Ishikawa (cell line): ENCODE measurements at regions not wholly inside any gene's neighbourhood (a gene's known extent, or its start where the extent isn't known, plus 50 kb on each side); places are given as distances from the start of the nearest gene placed in this dataset.

Experiments used
- CEBPB ChIP-seq: IDR thresholded peaks from 2 replicates; pipeline ENCODE4 v1.6.1; 2012
- CREB1 ChIP-seq: IDR thresholded peaks from 2 replicates; pipeline ENCODE4 v1.6.1; 2012; ENCODE audit warnings: low read depth
- EGR1 ChIP-seq: IDR thresholded peaks from 2 replicates; pipeline ENCODE4 v1.6.1; 2012
- EP300 ChIP-seq: IDR thresholded peaks from 2 replicates; pipeline ENCODE4 v1.6.1; 2012; ENCODE audit warnings: borderline replicate concordance
- FOXM1 ChIP-seq: IDR thresholded peaks from 2 replicates; pipeline ENCODE4 v1.6.1; 2012; ENCODE audit warnings: low read depth, borderline replicate concordance
- MAX ChIP-seq: IDR thresholded peaks from 2 replicates; pipeline ENCODE4 v1.6.1; 2012
- NFIC ChIP-seq: IDR thresholded peaks from 2 replicates; pipeline ENCODE4 v1.6.1; 2012
- RAD21 ChIP-seq: IDR thresholded peaks from 2 replicates; pipeline ENCODE4 v1.6.1; 2012; ENCODE audit warnings: low read depth
- REST ChIP-seq: IDR thresholded peaks from 2 replicates; pipeline ENCODE4 v1.6.1; 2012; ENCODE audit warnings: low read depth, mild to moderate bottlenecking
- TAF1 ChIP-seq: IDR thresholded peaks from 2 replicates; pipeline ENCODE4 v1.6.1; 2012; ENCODE audit warnings: low read depth, mild to moderate bottlenecking
- TCF12 ChIP-seq: IDR thresholded peaks from 2 replicates; pipeline ENCODE4 v1.6.1; 2012; ENCODE audit warnings: low read depth
- TEAD4 ChIP-seq: IDR thresholded peaks from 2 replicates; pipeline ENCODE4 v1.6.1; 2012
- USF1 ChIP-seq: IDR thresholded peaks from 2 replicates; pipeline ENCODE4 v1.6.1; 2012
- YY1 ChIP-seq: IDR thresholded peaks from 2 replicates; pipeline ENCODE4 v1.6.1; 2012; ENCODE audit warnings: low read depth
- ZBTB7A ChIP-seq: IDR thresholded peaks from 2 replicates; pipeline ENCODE4 v1.6.1; 2012; ENCODE audit warnings: low read depth

GRCh38 chr1:106233511-106233910 lies 823.0 kb upstream of the PRMT6 start:
- TF ChIP-seq ZBTB7A (no peak), EP300 (no peak)

- TF ChIP-seq CREB1 = no peak
Measured at GRCh38 chr1:106249365-106249764, 807.1 kb upstream of the PRMT6 start.

GRCh38 chr1:106249810-106250209 lies 806.7 kb upstream of the PRMT6 start:
- no peak for TF ChIP-seq FOXM1
- TF ChIP-seq ZBTB7A = no peak
- no peak for TF ChIP-seq TEAD4
- TF ChIP-seq NFIC = no peak
- TF ChIP-seq TCF12 = no peak
- TF ChIP-seq REST = no peak
- no peak for TF ChIP-seq RAD21
- no peak for TF ChIP-seq YY1
- TF ChIP-seq USF1 = no peak
- no peak for TF ChIP-seq CREB1

GRCh38 chr1:106254748-106255147 lies 801.7 kb upstream of the PRMT6 start:
- TF ChIP-seq USF1 = no peak
- TF ChIP-seq MAX = no peak
- no peak for TF ChIP-seq REST
- no peak for TF ChIP-seq TAF1
- TF ChIP-seq ZBTB7A = no peak
- TF ChIP-seq TEAD4 = no peak
- no peak for TF ChIP-seq EP300
- TF ChIP-seq CREB1 = no peak
- TF ChIP-seq NFIC = no peak
- TF ChIP-seq RAD21 = no peak
- TF ChIP-seq CEBPB = no peak
- TF ChIP-seq EGR1 = no peak
- TF ChIP-seq YY1 = no peak
- no peak for TF ChIP-seq FOXM1
- no peak for TF ChIP-seq TCF12

GRCh38 chr1:106266786-106267185 lies 789.7 kb upstream of the PRMT6 start:
- TF ChIP-seq TCF12 (no peak), USF1 (no peak), TAF1 (no peak), RAD21 (no peak), YY1 (no peak), REST (no peak), FOXM1 (no peak), CREB1 (no peak), MAX (no peak), ZBTB7A (no peak), CEBPB (no peak), EGR1 (no peak), EP300 (no peak), TEAD4 (no peak), NFIC (no peak)
